ENCODE measurements at regions not wholly inside any gene's neighbourhood (a gene's known extent, or its start where the extent isn't known, plus 50 kb on each side); places are given as distances from the start of the nearest gene placed in this dataset.

- Histone ChIP-seq H3K4me3 (ENCODE audit: low read depth in 1 of 3, low read length in 3 of 3) (no peak overlapping the region), H3K27me3 (ENCODE audit: control insufficient read depth in 3 of 3, insufficient read depth in 3 of 3, low read length in 3 of 3) (no peaks in the 10 kb centered on the region), H3K4me1 (ENCODE audit: control insufficient read depth in 3 of 3, insufficient read depth in 2 of 3, low read depth in 1 of 3, low read length in 2 of 3) (peaks cover 0 to 5% (median 0%) of the 10 kb centered on the region in 3 donors), H3K36me3 (ENCODE audit: control insufficient read depth in 3 of 3, insufficient read depth in 2 of 3, low read depth in 1 of 3, low read length in 3 of 3) (no peaks in the 10 kb centered on the region), H3K9me3 (ENCODE audit: control insufficient read depth in 2 of 2, insufficient read depth in 1 of 2, low read depth in 1 of 2, low read length in 1 of 2) (no peaks in the 10 kb centered on the region), H3K27ac (ENCODE audit: low read depth in 1 of 3, low read length in 2 of 3) (no peak overlapping the region)
- FAIRE-seq = no peak
- WGBS, 3 donors = 79 to 86% (median 80%) methylated on average over 5 of the region's 5 CpGs
- no peak for DNase-seq
Measured at GRCh38 chr7:106597751-106598546, 63.0 kb downstream of the CCDC71L start.

- no peak overlapping the region for H3K27ac ChIP-seq (ENCODE audit: low read depth in 1 of 3, low read length in 2 of 3)
- 39 to 79% (median 55%) methylated on average over 2 of the region's 2 CpGs for WGBS, 3 donors
- no peaks in the 10 kb centered on the region for H3K27me3 ChIP-seq (ENCODE audit: control insufficient read depth in 3 of 3, insufficient read depth in 3 of 3, low read length in 3 of 3)
- H3K4me1 ChIP-seq (ENCODE audit: control insufficient read depth in 3 of 3, insufficient read depth in 2 of 3, low read depth in 1 of 3, low read length in 2 of 3) = peaks cover 0 to 5% (median 0%) of the 10 kb centered on the region in 3 donors
- H3K9me3 ChIP-seq (ENCODE audit: control insufficient read depth in 2 of 2, insufficient read depth in 1 of 2, low read depth in 1 of 2, low read length in 1 of 2) = no peaks in the 10 kb centered on the region
- FAIRE-seq (no peak), DNase-seq (no peak)
- H3K36me3 ChIP-seq (ENCODE audit: control insufficient read depth in 3 of 3, insufficient read depth in 2 of 3, low read depth in 1 of 3, low read length in 3 of 3) = no peaks in the 10 kb centered on the region
- no peak overlapping the region for H3K4me3 ChIP-seq (ENCODE audit: low read depth in 1 of 3, low read length in 3 of 3)
Measured at GRCh38 chr7:106597014-106597413, 63.9 kb downstream of the CCDC71L start.

GRCh38 chr7:106595922-106596321, 65.0 kb downstream of the CCDC71L start:
- no peak for FAIRE-seq
- H3K9me3 ChIP-seq (ENCODE audit: control insufficient read depth in 2 of 2, insufficient read depth in 1 of 2, low read depth in 1 of 2, low read length in 1 of 2) = no peaks in the 10 kb centered on the region
- no peak overlapping the region for H3K4me3 ChIP-seq (ENCODE audit: low read depth in 1 of 3, low read length in 3 of 3)
- no peaks in the 10 kb centered on the region for H3K36me3 ChIP-seq (ENCODE audit: control insufficient read depth in 3 of 3, insufficient read depth in 2 of 3, low read depth in 1 of 3, low read length in 3 of 3)
- no peaks in the 10 kb centered on the region for H3K27me3 ChIP-seq (ENCODE audit: control insufficient read depth in 3 of 3, insufficient read depth in 3 of 3, low read length in 3 of 3)
- H3K27ac ChIP-seq (ENCODE audit: low read depth in 1 of 3, low read length in 2 of 3) = no peak overlapping the region
- peaks cover 0 to 5% (median 0%) of the 10 kb centered on the region in 3 donors for H3K4me1 ChIP-seq (ENCODE audit: control insufficient read depth in 3 of 3, insufficient read depth in 2 of 3, low read depth in 1 of 3, low read length in 2 of 3)
- DNase-seq = no peak
- 90 to 93% (median 92%) methylated on average over 3 of the region's 3 CpGs for WGBS, 3 donors

GRCh38 chr7:106593028-106593417, 67.9 kb downstream of the CCDC71L start:
- no peak overlapping the region for H3K27ac ChIP-seq (ENCODE audit: low read depth in 1 of 3, low read length in 2 of 3)
- H3K4me1 ChIP-seq (ENCODE audit: control insufficient read depth in 3 of 3, insufficient read depth in 2 of 3, low read depth in 1 of 3, low read length in 2 of 3) = no peaks in the 10 kb centered on the region
- no peaks in the 10 kb centered on the region for H3K9me3 ChIP-seq (ENCODE audit: control insufficient read depth in 2 of 2, insufficient read depth in 1 of 2, low read depth in 1 of 2, low read length in 1 of 2)
- DNase-seq = no peak
- no peaks in the 10 kb centered on the region for H3K27me3 ChIP-seq (ENCODE audit: control insufficient read depth in 3 of 3, insufficient read depth in 3 of 3, low read length in 3 of 3)
- H3K4me3 ChIP-seq (ENCODE audit: low read depth in 1 of 3, low read length in 3 of 3) = no peak overlapping the region
- FAIRE-seq = no peak
- 92 to 94% (median 94%) methylated on average over 2 of the region's 2 CpGs for WGBS, 3 donors
- no peaks in the 10 kb centered on the region for H3K36me3 ChIP-seq (ENCODE audit: control insufficient read depth in 3 of 3, insufficient read depth in 2 of 3, low read depth in 1 of 3, low read length in 3 of 3)

GRCh38 chr7:106592282-106593027, 68.5 kb downstream of the CCDC71L start:
- FAIRE-seq (no peak), DNase-seq (no peak)
- no peak overlapping the region for H3K27ac ChIP-seq (ENCODE audit: low read depth in 1 of 3, low read length in 2 of 3)
- no peak overlapping the region for H3K4me3 ChIP-seq (ENCODE audit: low read depth in 1 of 3, low read length in 3 of 3)
- H3K36me3 ChIP-seq (ENCODE audit: control insufficient read depth in 3 of 3, insufficient read depth in 2 of 3, low read depth in 1 of 3, low read length in 3 of 3) = no peaks in the 10 kb centered on the region
- no peaks in the 10 kb centered on the region for H3K27me3 ChIP-seq (ENCODE audit: control insufficient read depth in 3 of 3, insufficient read depth in 3 of 3, low read length in 3 of 3)
- H3K4me1 ChIP-seq (ENCODE audit: control insufficient read depth in 3 of 3, insufficient read depth in 2 of 3, low read depth in 1 of 3, low read length in 2 of 3) = no peaks in the 10 kb centered on the region
- H3K9me3 ChIP-seq (ENCODE audit: control insufficient read depth in 2 of 2, insufficient read depth in 1 of 2, low read depth in 1 of 2, low read length in 1 of 2) = no peaks in the 10 kb centered on the region
- 16 to 47% (median 21%) methylated on average over 1 of the region's 1 CpG for WGBS, 3 donors

GRCh38 chr7:106591146-106591545, 69.8 kb downstream of the CCDC71L start:
- H3K9me3 ChIP-seq (ENCODE audit: control insufficient read depth in 2 of 2, insufficient read depth in 1 of 2, low read depth in 1 of 2, low read length in 1 of 2) = no peaks in the 10 kb centered on the region
- DNase-seq = no peak
- FAIRE-seq = no peak
- H3K27ac ChIP-seq (ENCODE audit: low read depth in 1 of 3, low read length in 2 of 3) = no peak overlapping the region
- WGBS, 3 donors = 91 to 94% (median 92%) methylated on average over 4 of the region's 4 CpGs
- no peaks in the 10 kb centered on the region for H3K36me3 ChIP-seq (ENCODE audit: control insufficient read depth in 3 of 3, insufficient read depth in 2 of 3, low read depth in 1 of 3, low read length in 3 of 3)
- no peak overlapping the region for H3K4me3 ChIP-seq (ENCODE audit: low read depth in 1 of 3, low read length in 3 of 3)
- H3K4me1 ChIP-seq (ENCODE audit: control insufficient read depth in 3 of 3, insufficient read depth in 2 of 3, low read depth in 1 of 3, low read length in 2 of 3) = no peaks in the 10 kb centered on the region
- H3K27me3 ChIP-seq (ENCODE audit: control insufficient read depth in 3 of 3, insufficient read depth in 3 of 3, low read length in 3 of 3) = no peaks in the 10 kb centered on the region

- Histone ChIP-seq H3K27ac (ENCODE audit: low read depth in 1 of 3, low read length in 2 of 3) (no peak overlapping the region), H3K4me3 (ENCODE audit: low read depth in 1 of 3, low read length in 3 of 3) (no peak overlapping the region), H3K9me3 (ENCODE audit: control insufficient read depth in 2 of 2, insufficient read depth in 1 of 2, low read depth in 1 of 2, low read length in 1 of 2) (no peaks in the 10 kb centered on the region), H3K27me3 (ENCODE audit: control insufficient read depth in 3 of 3, insufficient read depth in 3 of 3, low read length in 3 of 3) (no peaks in the 10 kb centered on the region), H3K4me1 (ENCODE audit: control insufficient read depth in 3 of 3, insufficient read depth in 2 of 3, low read depth in 1 of 3, low read length in 2 of 3) (no peaks in the 10 kb centered on the region), H3K36me3 (ENCODE audit: control insufficient read depth in 3 of 3, insufficient read depth in 2 of 3, low read depth in 1 of 3, low read length in 3 of 3) (no peaks in the 10 kb centered on the region)
- WGBS, 3 donors = 47 to 60% (median 48%) methylated on average over 3 of the region's 3 CpGs
- DNase-seq (no peak), FAIRE-seq (no peak)
Measured at GRCh38 chr7:106590209-106590816, 70.6 kb downstream of the CCDC71L start.

- Histone ChIP-seq H3K9me3 (ENCODE audit: control insufficient read depth in 2 of 2, insufficient read depth in 1 of 2, low read depth in 1 of 2, low read length in 1 of 2) (no peaks in the 10 kb centered on the region), H3K4me3 (ENCODE audit: low read depth in 1 of 3, low read length in 3 of 3) (no peak overlapping the region), H3K27me3 (ENCODE audit: control insufficient read depth in 3 of 3, insufficient read depth in 3 of 3, low read length in 3 of 3) (no peaks in the 10 kb centered on the region), H3K27ac (ENCODE audit: low read depth in 1 of 3, low read length in 2 of 3) (no peak overlapping the region), H3K4me1 (ENCODE audit: control insufficient read depth in 3 of 3, insufficient read depth in 2 of 3, low read depth in 1 of 3, low read length in 2 of 3) (no peaks in the 10 kb centered on the region), H3K36me3 (ENCODE audit: control insufficient read depth in 3 of 3, insufficient read depth in 2 of 3, low read depth in 1 of 3, low read length in 3 of 3) (no peaks in the 10 kb centered on the region)
- FAIRE-seq (no peak), DNase-seq (no peak)
- 91 to 95% (median 93%) methylated on average over 6 of the region's 6 CpGs for WGBS, 3 donors
Measured at GRCh38 chr7:106589198-106589879, 71.6 kb downstream of the CCDC71L start.
